ENCODE measurements at regions not wholly inside any gene's neighbourhood (a gene's known extent, or its start where the extent isn't known, plus 50 kb on each side); places are given as distances from the start of the nearest gene placed in this dataset.

DNA sequence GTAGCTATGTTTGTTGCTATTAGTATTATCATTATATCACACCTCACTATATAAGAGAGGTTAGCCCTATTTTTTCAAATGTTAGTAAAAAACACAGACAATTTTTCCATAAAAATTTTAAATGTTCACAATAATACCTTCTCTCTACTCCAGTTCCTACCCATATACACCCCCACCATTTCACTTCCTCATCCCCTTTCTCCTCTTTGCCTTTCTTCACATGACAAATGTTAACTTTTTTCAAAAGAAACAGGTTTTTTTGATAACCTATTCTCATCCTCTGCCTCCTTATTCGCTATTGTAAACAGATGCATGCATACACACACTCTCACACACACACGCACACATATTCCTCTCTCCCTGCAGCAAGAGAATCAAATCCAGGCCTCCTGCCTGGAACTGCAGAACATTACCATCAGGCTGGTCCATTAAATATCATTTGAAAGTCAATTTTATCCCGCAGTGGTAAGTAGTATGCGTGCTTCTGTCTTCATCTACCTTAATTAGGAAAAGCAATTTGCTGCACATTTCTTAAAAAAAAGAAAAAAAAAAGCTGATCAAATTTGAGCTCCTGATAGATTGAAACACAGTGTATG is 55.5 kb downstream of the MID1IP1 start:
- TF ChIP-seq TCF12 (IDR thresholded peaks at IDR 0.05; ENCODE audit: low read depth): no peak
- TF ChIP-seq, protein P1, sequence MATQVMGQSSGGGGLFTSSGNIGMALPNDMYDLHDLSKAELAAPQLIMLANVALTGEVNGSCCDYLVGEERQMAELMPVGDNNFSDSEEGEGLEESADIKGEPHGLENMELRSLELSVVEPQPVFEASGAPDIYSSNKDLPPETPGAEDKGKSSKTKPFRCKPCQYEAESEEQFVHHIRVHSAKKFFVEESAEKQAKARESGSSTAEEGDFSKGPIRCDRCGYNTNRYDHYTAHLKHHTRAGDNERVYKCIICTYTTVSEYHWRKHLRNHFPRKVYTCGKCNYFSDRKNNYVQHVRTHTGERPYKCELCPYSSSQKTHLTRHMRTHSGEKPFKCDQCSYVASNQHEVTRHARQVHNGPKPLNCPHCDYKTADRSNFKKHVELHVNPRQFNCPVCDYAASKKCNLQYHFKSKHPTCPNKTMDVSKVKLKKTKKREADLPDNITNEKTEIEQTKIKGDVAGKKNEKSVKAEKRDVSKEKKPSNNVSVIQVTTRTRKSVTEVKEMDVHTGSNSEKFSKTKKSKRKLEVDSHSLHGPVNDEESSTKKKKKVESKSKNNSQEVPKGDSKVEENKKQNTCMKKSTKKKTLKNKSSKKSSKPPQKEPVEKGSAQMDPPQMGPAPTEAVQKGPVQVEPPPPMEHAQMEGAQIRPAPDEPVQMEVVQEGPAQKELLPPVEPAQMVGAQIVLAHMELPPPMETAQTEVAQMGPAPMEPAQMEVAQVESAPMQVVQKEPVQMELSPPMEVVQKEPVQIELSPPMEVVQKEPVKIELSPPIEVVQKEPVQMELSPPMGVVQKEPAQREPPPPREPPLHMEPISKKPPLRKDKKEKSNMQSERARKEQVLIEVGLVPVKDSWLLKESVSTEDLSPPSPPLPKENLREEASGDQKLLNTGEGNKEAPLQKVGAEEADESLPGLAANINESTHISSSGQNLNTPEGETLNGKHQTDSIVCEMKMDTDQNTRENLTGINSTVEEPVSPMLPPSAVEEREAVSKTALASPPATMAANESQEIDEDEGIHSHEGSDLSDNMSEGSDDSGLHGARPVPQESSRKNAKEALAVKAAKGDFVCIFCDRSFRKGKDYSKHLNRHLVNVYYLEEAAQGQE (IDR thresholded peaks at IDR 0.05; ENCODE audit: low read depth): no peak
- no peak for TF ChIP-seq EGR1 (IDR thresholded peaks at IDR 0.05)
- TF ChIP-seq RAD21 (IDR thresholded peaks at IDR 0.05; ENCODE audit: low read depth): no peak
- no peak for TF ChIP-seq TEAD4 (IDR thresholded peaks at IDR 0.05)
- TF ChIP-seq, protein P2, sequence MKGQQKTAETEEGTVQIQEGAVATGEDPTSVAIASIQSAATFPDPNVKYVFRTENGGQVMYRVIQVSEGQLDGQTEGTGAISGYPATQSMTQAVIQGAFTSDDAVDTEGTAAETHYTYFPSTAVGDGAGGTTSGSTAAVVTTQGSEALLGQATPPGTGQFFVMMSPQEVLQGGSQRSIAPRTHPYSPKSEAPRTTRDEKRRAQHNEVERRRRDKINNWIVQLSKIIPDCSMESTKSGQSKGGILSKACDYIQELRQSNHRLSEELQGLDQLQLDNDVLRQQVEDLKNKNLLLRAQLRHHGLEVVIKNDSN (IDR thresholded peaks at IDR 0.05): no peak
- no peak for TF ChIP-seq NFIC (IDR thresholded peaks at IDR 0.05)
- TF ChIP-seq EP300 (IDR thresholded peaks at IDR 0.05; ENCODE audit: borderline replicate concordance): no peak
- no peak for TF ChIP-seq YY1 (IDR thresholded peaks at IDR 0.05; ENCODE audit: low read depth)
- no peak for TF ChIP-seq FOXM1 (IDR thresholded peaks at IDR 0.05; ENCODE audit: borderline replicate concordance, low read depth)
- no peak for TF ChIP-seq CREB1 (IDR thresholded peaks at IDR 0.05; ENCODE audit: low read depth)
- TF ChIP-seq CEBPB (IDR thresholded peaks at IDR 0.05): no peak
- no peak for TF ChIP-seq TAF1 (IDR thresholded peaks at IDR 0.05; ENCODE audit: low read depth)
- TF ChIP-seq, protein P3, sequence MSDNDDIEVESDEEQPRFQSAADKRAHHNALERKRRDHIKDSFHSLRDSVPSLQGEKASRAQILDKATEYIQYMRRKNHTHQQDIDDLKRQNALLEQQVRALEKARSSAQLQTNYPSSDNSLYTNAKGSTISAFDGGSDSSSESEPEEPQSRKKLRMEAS (IDR thresholded peaks at IDR 0.05): no peak
- TF ChIP-seq ZBTB7A (IDR thresholded peaks at IDR 0.05; ENCODE audit: low read depth): no peak

DNA sequence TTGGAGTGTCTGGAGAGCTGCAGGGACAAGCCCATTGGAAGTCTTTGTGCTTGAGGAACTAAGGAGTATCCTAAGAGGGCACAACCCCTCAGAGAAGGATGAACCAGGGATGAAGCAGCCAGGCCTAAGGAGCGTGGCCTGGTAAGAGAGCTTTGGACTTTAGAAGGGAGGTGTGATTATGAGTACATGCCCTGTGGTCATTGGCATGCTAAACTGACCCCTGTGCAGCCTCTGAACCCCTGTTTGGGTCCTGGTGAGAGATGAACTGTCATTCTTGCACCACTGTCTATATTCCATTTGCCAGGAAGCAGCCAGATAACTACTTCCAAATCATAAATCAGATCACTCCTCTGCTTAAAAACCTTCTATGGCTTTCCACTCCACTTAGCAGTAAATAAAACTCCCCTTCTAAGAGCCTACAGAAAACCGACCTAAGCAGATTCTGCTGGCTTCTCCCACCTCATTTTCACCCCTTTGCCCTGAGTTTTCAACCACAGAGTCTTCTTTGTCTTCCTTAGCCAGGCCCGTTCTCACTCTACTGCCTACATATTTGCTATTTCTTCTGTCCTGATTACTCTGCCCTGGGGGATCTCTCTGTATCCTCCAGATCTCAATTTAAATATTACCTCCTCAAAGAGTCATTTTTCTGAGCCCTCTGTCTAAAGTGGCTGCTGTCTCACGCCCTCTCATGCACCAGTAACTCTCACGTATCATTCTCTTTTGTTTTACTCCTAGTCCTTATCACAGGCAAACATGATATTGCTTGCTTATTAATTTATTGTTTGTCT is 56.7 kb downstream of the MID1IP1 start:
- TF ChIP-seq, protein P3 (IDR thresholded peaks at IDR 0.05): no peak
- TF ChIP-seq EP300 (IDR thresholded peaks at IDR 0.05; ENCODE audit: borderline replicate concordance) (no peak), EGR1 (IDR thresholded peaks at IDR 0.05) (no peak), NFIC (IDR thresholded peaks at IDR 0.05) (no peak), TEAD4 (IDR thresholded peaks at IDR 0.05) (no peak), CREB1 (IDR thresholded peaks at IDR 0.05; ENCODE audit: low read depth) (no peak), TCF12 (IDR thresholded peaks at IDR 0.05; ENCODE audit: low read depth) (no peak), YY1 (IDR thresholded peaks at IDR 0.05; ENCODE audit: low read depth) (no peak), CEBPB (IDR thresholded peaks at IDR 0.05) (no peak), RAD21 (IDR thresholded peaks at IDR 0.05; ENCODE audit: low read depth) (no peak), FOXM1 (IDR thresholded peaks at IDR 0.05; ENCODE audit: borderline replicate concordance, low read depth) (no peak), ZBTB7A (IDR thresholded peaks at IDR 0.05; ENCODE audit: low read depth) (no peak)
- TF ChIP-seq, protein P2 (IDR thresholded peaks at IDR 0.05): no peak
- TF ChIP-seq, protein P1 (IDR thresholded peaks at IDR 0.05; ENCODE audit: low read depth): no peak

DNA sequence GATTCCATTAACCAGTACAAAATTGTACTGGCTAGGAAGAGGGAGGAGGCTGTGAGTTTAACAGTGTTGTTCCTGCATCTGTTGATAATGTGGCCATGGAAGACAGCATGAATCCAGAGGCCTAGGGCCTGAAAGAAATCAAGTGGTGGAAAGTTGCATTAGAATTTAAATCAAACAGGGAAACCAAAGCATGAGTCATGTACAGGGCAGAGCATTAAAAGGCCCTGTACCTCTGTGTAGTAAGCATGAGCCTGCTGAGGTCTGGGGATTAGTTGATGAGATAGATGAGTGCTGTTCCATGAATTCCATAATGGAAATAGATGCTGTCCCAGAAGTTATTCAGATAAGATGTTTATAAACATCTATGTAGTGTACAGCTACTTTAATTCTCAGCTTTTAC is 58.3 kb downstream of the MID1IP1 start:
- TF ChIP-seq EP300 (IDR thresholded peaks at IDR 0.05; ENCODE audit: borderline replicate concordance): no peak
- TF ChIP-seq, protein P3 (IDR thresholded peaks at IDR 0.05): no peak
- TF ChIP-seq ZBTB7A (IDR thresholded peaks at IDR 0.05; ENCODE audit: low read depth): no peak
- no peak for TF ChIP-seq RAD21 (IDR thresholded peaks at IDR 0.05; ENCODE audit: low read depth)
- no peak for TF ChIP-seq YY1 (IDR thresholded peaks at IDR 0.05; ENCODE audit: low read depth)
- TF ChIP-seq EGR1 (IDR thresholded peaks at IDR 0.05): no peak
- TF ChIP-seq, protein P1 (IDR thresholded peaks at IDR 0.05; ENCODE audit: low read depth): no peak
- TF ChIP-seq TEAD4 (IDR thresholded peaks at IDR 0.05): no peak
- TF ChIP-seq CREB1 (IDR thresholded peaks at IDR 0.05; ENCODE audit: low read depth): no peak
- TF ChIP-seq, protein P2 (IDR thresholded peaks at IDR 0.05): no peak
- no peak for TF ChIP-seq CEBPB (IDR thresholded peaks at IDR 0.05)
- no peak for TF ChIP-seq TAF1 (IDR thresholded peaks at IDR 0.05; ENCODE audit: low read depth)
- no peak for TF ChIP-seq FOXM1 (IDR thresholded peaks at IDR 0.05; ENCODE audit: borderline replicate concordance, low read depth)

Measured in Ishikawa (cell line).